ENCODE measurements at regions not wholly inside any gene's neighbourhood (a gene's known extent, or its start where the extent isn't known, plus 50 kb on each side); places are given as distances from the start of the nearest gene placed in this dataset.

GRCh38 chr6:101326411-101326810, 67.1 kb upstream of the GRIK2 start:
- ATAC-seq: no peak
- H3K27ac ChIP-seq (ENCODE audit: low read depth, low read length): no peak overlapping the region
- TF ChIP-seq SRF (IDR thresholded peaks at IDR 0.05; ENCODE audit: low read depth) (no peak), SIN3A (IDR thresholded peaks at IDR 0.05; ENCODE audit: low read depth) (no peak)
- H3K36me3 ChIP-seq (ENCODE audit: control insufficient read depth in 1 of 2, insufficient read depth in 2 of 2, low read length in 2 of 2): no peaks in the 10 kb centered on the region
- DNase-seq (ENCODE audit: low read depth, low spot score): no peak
- H3K4me3 ChIP-seq (replicated peaks in 1 of 2; ENCODE audit: low read depth in 1 of 2, low read length in 2 of 2): no peak overlapping the region
- H2AFZ ChIP-seq (ENCODE audit: low read depth, low read length, poor library complexity, severe bottlenecking): no peak overlapping the region
- H3K4me1 ChIP-seq (ENCODE audit: control insufficient read depth in 1 of 2, insufficient read depth in 2 of 2, low read length in 2 of 2): no peaks in the 10 kb centered on the region
- H3K27me3 ChIP-seq (ENCODE audit: insufficient read depth, low read length): no peaks in the 10 kb centered on the region
- intact Hi-C loops (cut with micrococcal nuclease): no loop called here
- RAD21 ChIA-PET (ENCODE audit: low non-redundant PET in 1 of 2, low total read pairs in 2 of 2, uncharacterized antibody in 2 of 2, unreplicated experiment in 2 of 2): no interaction called here
- H3K9ac ChIP-seq (ENCODE audit: low read length): no peak overlapping the region
- no peaks in the 10 kb centered on the region for H3K79me2 ChIP-seq (ENCODE audit: insufficient read depth, low read length)
- BruUV-seq (replicated peaks): no TSS peak
- no peaks in the 10 kb centered on the region for H3K9me3 ChIP-seq (ENCODE audit: control insufficient read depth in 1 of 2, insufficient read depth in 1 of 2, low read depth in 1 of 2, low read length in 2 of 2)
- H4K20me1 ChIP-seq (ENCODE audit: insufficient read depth): no peaks in the 10 kb centered on the region
- no peaks in the 10 kb centered on the region for H3K9me2 ChIP-seq (ENCODE audit: insufficient read depth)
- POLR2A ChIA-PET: no interaction called here
- CTCF ChIA-PET: no interaction called here
- no peak overlapping the region for H3K4me2 ChIP-seq (ENCODE audit: low read length)

- intact Hi-C loops (cut with micrococcal nuclease): no loop called here
- H3K9me2 ChIP-seq (ENCODE audit: insufficient read depth): no peaks in the 10 kb centered on the region
- no peaks in the 10 kb centered on the region for H3K36me3 ChIP-seq (ENCODE audit: control insufficient read depth in 1 of 2, insufficient read depth in 2 of 2, low read length in 2 of 2)
These were observed 51.6 kb upstream of the GRIK2 start for GRCh38 chr6:101341926-101342325.

More at GRCh38 chr6:101341926-101342325, 51.6 kb upstream of the GRIK2 start:
- Histone ChIP-seq H3K4me2 (ENCODE audit: low read length) (no peak overlapping the region), H3K9me3 (ENCODE audit: control insufficient read depth in 1 of 2, insufficient read depth in 1 of 2, low read depth in 1 of 2, low read length in 2 of 2) (no peaks in the 10 kb centered on the region), H3K79me2 (ENCODE audit: insufficient read depth, low read length) (no peaks in the 10 kb centered on the region), H2AFZ (ENCODE audit: low read depth, low read length, poor library complexity, severe bottlenecking) (no peak overlapping the region), H3K9ac (ENCODE audit: low read length) (no peak overlapping the region), H3K27me3 (ENCODE audit: insufficient read depth, low read length) (no peaks in the 10 kb centered on the region), H3K4me1 (ENCODE audit: control insufficient read depth in 1 of 2, insufficient read depth in 2 of 2, low read length in 2 of 2) (no peaks in the 10 kb centered on the region), H4K20me1 (ENCODE audit: insufficient read depth) (no peaks in the 10 kb centered on the region), H3K4me3 (replicated peaks in 1 of 2; ENCODE audit: low read depth in 1 of 2, low read length in 2 of 2) (no peak overlapping the region), H3K27ac (ENCODE audit: low read depth, low read length) (no peak overlapping the region)
- DNase-seq (ENCODE audit: low read depth, low spot score) (no peak), ATAC-seq (no peak)
- ChIA-PET POLR2A (no interaction called here), RAD21 (ENCODE audit: low non-redundant PET in 1 of 2, low total read pairs in 2 of 2, uncharacterized antibody in 2 of 2, unreplicated experiment in 2 of 2) (no interaction called here), CTCF (no interaction called here)
- BruUV-seq (replicated peaks): no TSS peak
- no peak for TF ChIP-seq POLR2A (IDR thresholded peaks at IDR 0.05; ENCODE audit: borderline replicate concordance, extremely low read depth, insufficient read depth, insufficient read length)
- no peak for TF ChIP-seq ATF3 (IDR thresholded peaks at IDR 0.05)
- no peak for TF ChIP-seq EZH2 (IDR thresholded peaks at IDR 0.05)
- no peak for TF ChIP-seq SIN3A (IDR thresholded peaks at IDR 0.05; ENCODE audit: low read depth)
- no peak for TF ChIP-seq CTCF (IDR thresholded peaks at IDR 0.05 in 2 of 3, conservative IDR thresholded peaks at IDR 0.05 in 1 of 3; ENCODE audit: borderline replicate concordance in 1 of 3, insufficient read depth in 1 of 3, low read depth in 2 of 3, low read length in 2 of 3)
- no peak for TF ChIP-seq CEBPB (IDR thresholded peaks at IDR 0.05; ENCODE audit: low read depth)

Data from HCT116 (cell line).